ENCODE measurements at regions not wholly inside any gene's neighbourhood (a gene's known extent, or its start where the extent isn't known, plus 50 kb on each side); places are given as distances from the start of the nearest gene placed in this dataset.

DNA sequence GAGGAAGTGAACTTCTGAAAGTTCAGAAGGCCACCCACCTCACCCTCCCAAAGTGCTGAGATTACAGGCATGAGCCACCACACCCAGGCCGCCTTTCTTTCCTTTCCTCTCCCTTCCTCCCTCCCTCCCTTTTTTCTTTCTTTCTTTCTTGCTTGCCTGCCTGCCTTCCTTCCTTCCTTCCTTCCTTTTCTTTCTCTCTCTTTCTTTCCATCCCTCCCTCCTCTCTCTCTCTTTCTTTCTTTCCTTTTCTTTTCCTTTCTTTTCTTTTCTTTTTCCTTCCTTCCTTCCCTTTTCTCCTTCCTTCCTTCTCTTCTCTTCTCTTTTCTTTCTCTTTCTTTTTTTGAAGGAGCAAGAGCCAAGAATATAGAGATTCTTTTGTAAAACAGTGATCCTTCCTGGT, 208.3 kb upstream of the HMGA2 start:
- Mint-ChIP-seq H3K4me1 (peaks cover 12% of the 10 kb centered on the region), H3K27me3 (ENCODE audit: low read depth) (no peaks in the 10 kb centered on the region), H3K9me3 (no peaks in the 10 kb centered on the region), H3K36me3 (no peaks in the 10 kb centered on the region), H3K27ac (no peak overlapping the region), H3K4me3 (no peak overlapping the region)
- DNase-seq (ENCODE audit: low spot score): no peak
- POLR2A ChIA-PET: no interaction called here
- TF ChIP-seq, protein P1, sequence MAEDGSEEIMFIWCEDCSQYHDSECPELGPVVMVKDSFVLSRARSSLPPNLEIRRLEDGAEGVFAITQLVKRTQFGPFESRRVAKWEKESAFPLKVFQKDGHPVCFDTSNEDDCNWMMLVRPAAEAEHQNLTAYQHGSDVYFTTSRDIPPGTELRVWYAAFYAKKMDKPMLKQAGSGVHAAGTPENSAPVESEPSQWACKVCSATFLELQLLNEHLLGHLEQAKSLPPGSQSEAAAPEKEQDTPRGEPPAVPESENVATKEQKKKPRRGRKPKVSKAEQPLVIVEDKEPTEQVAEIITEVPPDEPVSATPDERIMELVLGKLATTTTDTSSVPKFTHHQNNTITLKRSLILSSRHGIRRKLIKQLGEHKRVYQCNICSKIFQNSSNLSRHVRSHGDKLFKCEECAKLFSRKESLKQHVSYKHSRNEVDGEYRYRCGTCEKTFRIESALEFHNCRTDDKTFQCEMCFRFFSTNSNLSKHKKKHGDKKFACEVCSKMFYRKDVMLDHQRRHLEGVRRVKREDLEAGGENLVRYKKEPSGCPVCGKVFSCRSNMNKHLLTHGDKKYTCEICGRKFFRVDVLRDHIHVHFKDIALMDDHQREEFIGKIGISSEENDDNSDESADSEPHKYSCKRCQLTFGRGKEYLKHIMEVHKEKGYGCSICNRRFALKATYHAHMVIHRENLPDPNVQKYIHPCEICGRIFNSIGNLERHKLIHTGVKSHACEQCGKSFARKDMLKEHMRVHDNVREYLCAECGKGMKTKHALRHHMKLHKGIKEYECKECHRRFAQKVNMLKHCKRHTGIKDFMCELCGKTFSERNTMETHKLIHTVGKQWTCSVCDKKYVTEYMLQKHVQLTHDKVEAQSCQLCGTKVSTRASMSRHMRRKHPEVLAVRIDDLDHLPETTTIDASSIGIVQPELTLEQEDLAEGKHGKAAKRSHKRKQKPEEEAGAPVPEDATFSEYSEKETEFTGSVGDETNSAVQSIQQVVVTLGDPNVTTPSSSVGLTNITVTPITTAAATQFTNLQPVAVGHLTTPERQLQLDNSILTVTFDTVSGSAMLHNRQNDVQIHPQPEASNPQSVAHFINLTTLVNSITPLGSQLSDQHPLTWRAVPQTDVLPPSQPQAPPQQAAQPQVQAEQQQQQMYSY (CRISPR knock-in tag; IDR thresholded peaks at IDR 0.05): no peak
- no peak for TF ChIP-seq KAT7 (CRISPR knock-in tag; IDR thresholded peaks at IDR 0.05; ENCODE audit: borderline replicate concordance)
- TF ChIP-seq, protein P2, sequence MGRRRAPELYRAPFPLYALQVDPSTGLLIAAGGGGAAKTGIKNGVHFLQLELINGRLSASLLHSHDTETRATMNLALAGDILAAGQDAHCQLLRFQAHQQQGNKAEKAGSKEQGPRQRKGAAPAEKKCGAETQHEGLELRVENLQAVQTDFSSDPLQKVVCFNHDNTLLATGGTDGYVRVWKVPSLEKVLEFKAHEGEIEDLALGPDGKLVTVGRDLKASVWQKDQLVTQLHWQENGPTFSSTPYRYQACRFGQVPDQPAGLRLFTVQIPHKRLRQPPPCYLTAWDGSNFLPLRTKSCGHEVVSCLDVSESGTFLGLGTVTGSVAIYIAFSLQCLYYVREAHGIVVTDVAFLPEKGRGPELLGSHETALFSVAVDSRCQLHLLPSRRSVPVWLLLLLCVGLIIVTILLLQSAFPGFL (CRISPR knock-in tag; IDR thresholded peaks at IDR 0.05; ENCODE audit: borderline replicate concordance): no peak
- no peak for TF ChIP-seq ZNF317 (CRISPR knock-in tag; IDR thresholded peaks at IDR 0.05; ENCODE audit: borderline replicate concordance, low read depth)
- TF ChIP-seq, protein P3, sequence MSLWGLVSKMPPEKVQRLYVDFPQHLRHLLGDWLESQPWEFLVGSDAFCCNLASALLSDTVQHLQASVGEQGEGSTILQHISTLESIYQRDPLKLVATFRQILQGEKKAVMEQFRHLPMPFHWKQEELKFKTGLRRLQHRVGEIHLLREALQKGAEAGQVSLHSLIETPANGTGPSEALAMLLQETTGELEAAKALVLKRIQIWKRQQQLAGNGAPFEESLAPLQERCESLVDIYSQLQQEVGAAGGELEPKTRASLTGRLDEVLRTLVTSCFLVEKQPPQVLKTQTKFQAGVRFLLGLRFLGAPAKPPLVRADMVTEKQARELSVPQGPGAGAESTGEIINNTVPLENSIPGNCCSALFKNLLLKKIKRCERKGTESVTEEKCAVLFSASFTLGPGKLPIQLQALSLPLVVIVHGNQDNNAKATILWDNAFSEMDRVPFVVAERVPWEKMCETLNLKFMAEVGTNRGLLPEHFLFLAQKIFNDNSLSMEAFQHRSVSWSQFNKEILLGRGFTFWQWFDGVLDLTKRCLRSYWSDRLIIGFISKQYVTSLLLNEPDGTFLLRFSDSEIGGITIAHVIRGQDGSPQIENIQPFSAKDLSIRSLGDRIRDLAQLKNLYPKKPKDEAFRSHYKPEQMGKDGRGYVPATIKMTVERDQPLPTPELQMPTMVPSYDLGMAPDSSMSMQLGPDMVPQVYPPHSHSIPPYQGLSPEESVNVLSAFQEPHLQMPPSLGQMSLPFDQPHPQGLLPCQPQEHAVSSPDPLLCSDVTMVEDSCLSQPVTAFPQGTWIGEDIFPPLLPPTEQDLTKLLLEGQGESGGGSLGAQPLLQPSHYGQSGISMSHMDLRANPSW (CRISPR knock-in tag; conservative IDR thresholded peaks at IDR 0.05; ENCODE audit: low read depth): no peak
- TF ChIP-seq CREB1 (CRISPR knock-in tag; IDR thresholded peaks at IDR 0.05): no peak
- TF ChIP-seq PRRX2 (CRISPR knock-in tag; IDR thresholded peaks at IDR 0.05): no peak
- TF ChIP-seq OVOL2 (CRISPR knock-in tag; IDR thresholded peaks at IDR 0.05; ENCODE audit: borderline replicate concordance): no peak
- TF ChIP-seq SMAD4 (CRISPR knock-in tag; IDR thresholded peaks at IDR 0.05): no peak
- TF ChIP-seq, protein P4, sequence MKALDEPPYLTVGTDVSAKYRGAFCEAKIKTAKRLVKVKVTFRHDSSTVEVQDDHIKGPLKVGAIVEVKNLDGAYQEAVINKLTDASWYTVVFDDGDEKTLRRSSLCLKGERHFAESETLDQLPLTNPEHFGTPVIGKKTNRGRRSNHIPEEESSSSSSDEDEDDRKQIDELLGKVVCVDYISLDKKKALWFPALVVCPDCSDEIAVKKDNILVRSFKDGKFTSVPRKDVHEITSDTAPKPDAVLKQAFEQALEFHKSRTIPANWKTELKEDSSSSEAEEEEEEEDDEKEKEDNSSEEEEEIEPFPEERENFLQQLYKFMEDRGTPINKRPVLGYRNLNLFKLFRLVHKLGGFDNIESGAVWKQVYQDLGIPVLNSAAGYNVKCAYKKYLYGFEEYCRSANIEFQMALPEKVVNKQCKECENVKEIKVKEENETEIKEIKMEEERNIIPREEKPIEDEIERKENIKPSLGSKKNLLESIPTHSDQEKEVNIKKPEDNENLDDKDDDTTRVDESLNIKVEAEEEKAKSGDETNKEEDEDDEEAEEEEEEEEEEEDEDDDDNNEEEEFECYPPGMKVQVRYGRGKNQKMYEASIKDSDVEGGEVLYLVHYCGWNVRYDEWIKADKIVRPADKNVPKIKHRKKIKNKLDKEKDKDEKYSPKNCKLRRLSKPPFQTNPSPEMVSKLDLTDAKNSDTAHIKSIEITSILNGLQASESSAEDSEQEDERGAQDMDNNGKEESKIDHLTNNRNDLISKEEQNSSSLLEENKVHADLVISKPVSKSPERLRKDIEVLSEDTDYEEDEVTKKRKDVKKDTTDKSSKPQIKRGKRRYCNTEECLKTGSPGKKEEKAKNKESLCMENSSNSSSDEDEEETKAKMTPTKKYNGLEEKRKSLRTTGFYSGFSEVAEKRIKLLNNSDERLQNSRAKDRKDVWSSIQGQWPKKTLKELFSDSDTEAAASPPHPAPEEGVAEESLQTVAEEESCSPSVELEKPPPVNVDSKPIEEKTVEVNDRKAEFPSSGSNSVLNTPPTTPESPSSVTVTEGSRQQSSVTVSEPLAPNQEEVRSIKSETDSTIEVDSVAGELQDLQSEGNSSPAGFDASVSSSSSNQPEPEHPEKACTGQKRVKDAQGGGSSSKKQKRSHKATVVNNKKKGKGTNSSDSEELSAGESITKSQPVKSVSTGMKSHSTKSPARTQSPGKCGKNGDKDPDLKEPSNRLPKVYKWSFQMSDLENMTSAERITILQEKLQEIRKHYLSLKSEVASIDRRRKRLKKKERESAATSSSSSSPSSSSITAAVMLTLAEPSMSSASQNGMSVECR (CRISPR knock-in tag; IDR thresholded peaks at IDR 0.05; ENCODE audit: borderline replicate concordance): no peak
- no peak for TF ChIP-seq ZNF396 (CRISPR knock-in tag; IDR thresholded peaks at IDR 0.05; ENCODE audit: borderline replicate concordance)
- no peak for ATAC-seq
- CTCF ChIA-PET: interaction anchor here (1.2 kb wide), 1 partner anchor 14 kb away, joined by 5 read pairs; no protein-coding TSS in a partner anchor

DNA sequence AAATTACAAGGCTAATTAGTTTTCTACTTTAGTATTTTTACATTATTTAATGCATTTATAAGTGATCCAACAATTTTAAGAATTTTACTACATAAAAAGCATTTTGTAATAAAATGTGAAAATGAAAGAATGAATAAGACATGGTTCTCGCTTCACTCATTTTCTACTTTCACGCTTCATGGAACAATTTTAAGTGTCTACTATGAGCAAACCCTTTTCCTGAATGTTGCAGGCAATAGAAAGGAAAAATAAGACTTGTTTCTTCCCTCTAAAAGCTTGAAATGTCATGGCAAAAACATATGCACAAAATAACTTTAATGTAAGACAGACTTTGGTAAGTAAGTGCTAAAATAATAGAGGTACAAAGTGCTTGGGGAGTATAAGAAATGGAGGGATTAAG, 205.7 kb upstream of the HMGA2 start:
- H3K36me3 Mint-ChIP-seq: no peaks in the 10 kb centered on the region
- ChIA-PET POLR2A (no interaction called here), CTCF (interaction anchor here (1.7 to 2.1 kb wide), 2 partner anchors 16 to 62 kb away, joined by 7 to 9 read pairs; no protein-coding TSS in a partner anchor)
- DNase-seq (ENCODE audit: low spot score) (no peak), ATAC-seq (no peak)
- H3K9me3 Mint-ChIP-seq: no peaks in the 10 kb centered on the region
- H3K4me1 Mint-ChIP-seq: peaks cover 4% of the 10 kb centered on the region
- H3K27me3 Mint-ChIP-seq (ENCODE audit: low read depth): no peaks in the 10 kb centered on the region
- H3K4me3 Mint-ChIP-seq: no peak overlapping the region
- H3K27ac Mint-ChIP-seq: no peak overlapping the region
- TF ChIP-seq MXD4 (CRISPR knock-in tag; IDR thresholded peaks at IDR 0.05; ENCODE audit: borderline replicate concordance) (no peak), ZNF138 (CRISPR knock-in tag; conservative IDR thresholded peaks at IDR 0.05) (no peak), IRF2 (CRISPR knock-in tag; IDR thresholded peaks at IDR 0.05; ENCODE audit: borderline replicate concordance, low read depth) (no peak)
- TF ChIP-seq, protein P5, sequence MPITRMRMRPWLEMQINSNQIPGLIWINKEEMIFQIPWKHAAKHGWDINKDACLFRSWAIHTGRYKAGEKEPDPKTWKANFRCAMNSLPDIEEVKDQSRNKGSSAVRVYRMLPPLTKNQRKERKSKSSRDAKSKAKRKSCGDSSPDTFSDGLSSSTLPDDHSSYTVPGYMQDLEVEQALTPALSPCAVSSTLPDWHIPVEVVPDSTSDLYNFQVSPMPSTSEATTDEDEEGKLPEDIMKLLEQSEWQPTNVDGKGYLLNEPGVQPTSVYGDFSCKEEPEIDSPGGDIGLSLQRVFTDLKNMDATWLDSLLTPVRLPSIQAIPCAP (CRISPR knock-in tag; IDR thresholded peaks at IDR 0.05): no peak
- TF ChIP-seq, protein P4 (CRISPR knock-in tag; IDR thresholded peaks at IDR 0.05; ENCODE audit: borderline replicate concordance): no peak
- TF ChIP-seq, protein P2 (CRISPR knock-in tag; IDR thresholded peaks at IDR 0.05; ENCODE audit: borderline replicate concordance): no peak
